Activated CD8-positive, alpha-beta memory T cell treated with anti-CD3 and anti-CD28 coated beads for 36 hours (primary cell): ENCODE measurements at regions not wholly inside any gene's neighbourhood (a gene's known extent, or its start where the extent isn't known, plus 50 kb on each side); places are given as distances from the start of the nearest gene placed in this dataset.

Source experiments
- CTCF ChIA-PET: fragments of 350-600 bp; sonication (Branson Sonifier 250); formaldehyde crosslinking; loops from one replicate; lab custom pipeline; 2021; ENCODE audit warnings: antibody characterized with exemption; lab: Charles Lee
- POLR2A ChIA-PET: fragments of 350-600 bp; sonication (Branson Sonifier 250); formaldehyde crosslinking; loops from one replicate; lab custom pipeline; 2021; ENCODE audit warnings: antibody characterized with exemption; lab: Charles Lee

DNA sequence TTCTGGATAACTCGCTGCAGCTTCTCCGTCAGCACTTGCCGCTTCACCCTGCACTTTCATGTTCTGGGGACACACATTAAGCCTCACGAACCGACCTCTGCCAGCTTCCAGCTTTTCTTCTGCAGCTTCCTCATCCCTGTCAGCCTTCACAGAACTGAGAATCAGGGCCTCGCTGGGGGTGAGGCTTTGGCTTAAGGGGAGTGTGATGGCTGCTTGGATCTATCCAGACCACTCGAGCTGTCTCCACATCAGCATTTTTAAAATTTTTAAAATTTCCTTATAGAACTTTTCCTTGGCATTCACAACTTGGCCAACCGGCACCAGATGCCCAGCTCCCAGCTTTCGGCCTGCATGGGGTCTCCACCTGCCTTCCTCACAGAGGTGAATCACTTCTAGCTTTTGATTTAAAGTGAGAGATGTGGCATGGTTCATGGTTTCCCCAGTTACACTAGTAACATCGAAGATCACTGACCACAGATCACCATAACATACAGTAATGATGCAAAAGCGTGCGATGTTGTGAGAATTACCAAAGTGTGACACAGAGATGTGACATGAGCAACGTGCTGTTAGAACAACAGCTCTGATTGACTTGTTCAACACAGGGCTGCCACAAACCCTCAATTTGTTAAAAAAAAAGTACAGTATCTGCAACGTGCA lies 139.1 kb upstream of the C14orf180 start:
- POLR2A ChIA-PET = no interaction called here
- CTCF ChIA-PET = no interaction called here

DNA sequence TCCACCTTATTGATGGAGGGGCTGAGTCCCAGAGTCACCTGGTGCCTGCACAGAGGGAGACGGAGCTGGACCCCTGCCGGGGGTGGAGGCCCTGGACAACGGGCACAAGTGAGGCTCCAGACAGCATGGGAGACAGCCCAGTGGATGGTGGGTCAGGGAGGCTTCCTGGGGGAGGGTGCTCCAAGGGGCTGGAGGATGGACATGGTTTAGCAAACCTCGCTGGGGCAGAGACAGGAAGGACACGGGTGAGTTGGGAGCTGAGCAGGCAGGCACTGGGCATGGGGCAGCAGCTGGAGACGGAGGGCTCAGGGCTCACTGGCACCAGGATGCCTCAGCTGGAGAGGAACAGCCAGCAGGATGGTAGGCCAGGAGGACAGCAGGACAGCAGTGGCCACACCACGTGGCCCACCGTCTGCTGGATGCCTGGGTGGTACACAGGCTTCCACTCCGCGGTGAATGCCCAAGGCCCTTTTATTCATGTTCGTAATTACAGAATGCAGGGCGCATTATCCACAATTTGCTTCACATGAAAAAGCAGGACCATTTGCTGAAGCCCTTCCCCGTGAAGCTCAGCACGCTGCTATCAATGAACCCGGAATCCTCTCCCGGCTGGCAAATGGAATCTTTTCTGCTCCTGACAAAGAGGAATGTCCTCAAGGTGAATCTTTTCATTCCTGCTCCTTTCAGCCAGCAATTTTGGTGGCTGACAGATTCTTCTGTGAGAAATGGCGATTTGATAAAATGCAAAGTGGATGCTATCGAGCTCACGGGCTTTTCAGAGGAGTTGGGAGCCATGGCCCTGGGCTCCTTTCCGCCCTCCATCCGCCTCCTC lies 138.1 kb upstream of the C14orf180 start:
- POLR2A ChIA-PET = no interaction called here
- CTCF ChIA-PET = no interaction called here

DNA sequence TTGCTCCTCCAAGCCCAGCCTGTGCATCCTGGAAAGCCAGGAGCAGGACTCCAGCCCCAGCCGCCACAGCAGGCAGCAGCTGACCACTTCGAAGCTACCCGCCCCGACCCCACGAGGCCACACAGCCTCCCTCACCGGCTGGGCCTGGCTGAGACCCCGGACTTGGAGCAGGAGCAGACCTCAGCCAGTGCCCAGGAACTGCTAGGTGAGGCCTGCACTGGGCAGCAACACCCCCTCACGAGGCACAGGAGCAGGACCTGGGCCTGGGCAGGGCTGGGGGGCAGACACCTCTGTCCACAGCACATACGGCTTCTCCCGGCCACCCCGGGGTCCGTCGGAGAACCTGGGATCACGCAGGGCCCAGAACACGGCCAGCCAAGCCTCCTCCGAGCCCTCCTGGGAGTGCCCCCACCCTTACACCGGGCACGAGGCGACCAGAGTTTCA lies 137.4 kb upstream of the C14orf180 start:
- POLR2A ChIA-PET = no interaction called here
- CTCF ChIA-PET = no interaction called here

DNA sequence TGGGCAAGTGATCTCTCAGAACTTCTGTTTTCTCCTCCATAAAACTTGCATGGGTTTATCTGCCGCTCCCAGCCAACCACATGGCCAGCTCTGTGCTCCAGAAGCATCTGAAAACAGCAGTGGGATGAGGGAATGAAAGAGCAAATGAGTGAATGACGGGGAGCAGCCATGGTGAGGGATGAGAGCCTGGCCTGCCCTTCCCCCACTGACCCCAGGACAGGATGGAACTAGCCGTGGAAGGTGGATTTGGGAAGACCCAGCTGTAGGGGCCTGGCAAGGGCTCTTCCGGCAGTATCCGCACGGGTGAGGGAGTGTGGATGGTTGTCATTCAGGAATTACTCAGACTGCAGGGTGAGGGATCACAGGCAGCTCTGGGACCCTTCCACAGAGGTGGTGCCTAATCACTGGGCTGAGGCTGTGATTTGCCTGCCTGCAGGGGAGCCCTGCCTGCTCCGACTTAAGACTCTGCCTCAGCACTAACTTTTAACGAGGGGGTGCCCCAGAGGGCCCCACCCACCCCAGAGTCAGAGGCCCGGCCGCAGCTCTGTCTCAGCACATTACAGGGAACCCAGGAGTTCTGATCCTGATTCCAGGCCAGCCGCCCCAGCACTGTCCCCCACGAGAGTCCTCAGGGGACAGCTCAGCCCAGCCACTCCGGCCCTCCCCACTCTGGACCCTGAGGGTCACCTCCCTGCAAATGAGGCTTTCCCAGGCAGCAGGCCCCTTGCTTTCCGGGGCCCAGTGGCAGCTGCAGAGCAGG lies 136.8 kb upstream of the C14orf180 start:
- ChIA-PET CTCF (no interaction called here), POLR2A (no interaction called here)

DNA sequence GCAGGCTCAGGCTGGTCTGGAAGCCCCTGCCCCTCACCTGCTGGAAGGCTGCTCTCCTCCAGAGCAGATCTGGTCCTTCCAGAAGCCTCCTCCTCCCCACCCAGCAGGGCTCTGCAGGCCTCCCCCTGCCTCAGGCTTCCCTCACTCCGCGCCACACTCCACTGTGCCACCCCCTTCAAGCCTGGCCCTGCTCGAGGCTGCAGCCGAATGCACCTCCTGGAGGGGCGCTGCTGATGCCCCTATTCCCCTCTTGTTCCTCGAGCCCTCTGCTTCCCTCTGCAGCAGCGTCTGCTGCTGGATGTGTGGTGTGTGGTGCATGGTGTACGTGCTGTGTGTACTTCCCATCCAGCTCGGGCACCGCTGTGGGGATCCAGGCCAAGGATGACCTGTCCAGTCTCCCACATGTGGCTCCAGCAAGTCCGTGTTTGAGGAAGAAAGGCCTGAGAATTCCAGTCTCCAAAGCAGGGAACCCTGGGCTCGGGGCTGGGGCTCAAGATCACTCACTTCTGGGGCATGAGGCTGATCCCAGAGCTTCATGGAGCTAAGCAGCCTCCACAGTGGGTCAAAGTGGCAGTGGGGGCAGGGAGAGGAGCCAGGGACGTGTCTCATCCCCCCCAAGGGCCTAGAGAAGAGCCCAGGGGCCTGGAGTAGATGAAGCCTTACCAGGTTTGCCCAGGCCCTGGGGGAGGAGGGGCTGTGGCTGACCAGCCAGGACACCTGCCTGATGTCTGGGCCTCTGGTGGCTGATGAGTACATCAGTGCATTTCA lies 136.0 kb upstream of the C14orf180 start:
- ChIA-PET POLR2A (no interaction called here), CTCF (interaction anchor here (0.5 kb wide), 1 partner anchor 349 kb away, joined by 7 read pairs; no protein-coding TSS in a partner anchor)

DNA sequence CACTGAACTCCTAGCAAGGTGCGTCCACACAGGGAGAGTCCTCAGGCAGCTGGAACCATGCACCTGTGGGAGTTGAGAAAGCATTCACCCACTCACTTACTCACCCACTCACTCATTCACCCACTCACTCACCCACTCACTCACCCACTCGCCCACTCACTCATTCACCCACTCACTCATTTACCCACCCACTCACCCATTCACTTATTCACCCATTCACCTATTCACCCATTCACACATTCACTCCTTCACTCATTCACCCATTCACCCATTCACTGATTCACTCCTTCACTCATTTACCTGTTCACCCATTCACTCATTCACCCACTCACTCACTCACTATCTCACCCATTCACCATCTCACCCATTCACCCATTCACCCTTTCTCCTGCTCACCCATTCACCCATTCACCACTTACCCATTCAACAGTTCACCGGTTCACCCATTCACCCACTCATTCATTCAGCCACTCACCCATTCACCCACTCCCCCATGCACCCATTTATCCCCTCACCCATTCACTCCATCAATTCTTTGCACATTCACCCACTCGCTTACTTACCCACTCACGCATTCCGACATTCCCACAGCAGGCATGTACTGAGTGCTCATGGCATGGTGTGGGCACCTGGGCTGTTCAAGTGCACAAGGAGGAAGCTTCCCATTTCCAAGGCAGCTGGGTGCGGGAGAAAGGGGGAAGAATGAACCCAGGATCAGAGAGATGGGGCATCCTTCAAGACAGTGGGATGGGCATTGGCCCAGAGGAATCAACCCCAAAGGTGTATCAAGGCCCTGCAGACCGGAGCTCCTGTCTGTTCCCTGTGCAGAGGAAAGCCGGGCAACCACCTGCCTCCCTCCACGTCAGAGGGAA lies 135.2 kb upstream of the C14orf180 start:
- CTCF ChIA-PET = interaction anchor here (0.5 kb wide), 1 partner anchor 350 kb away, joined by 7 read pairs; no protein-coding TSS in a partner anchor
- POLR2A ChIA-PET = no interaction called here

DNA sequence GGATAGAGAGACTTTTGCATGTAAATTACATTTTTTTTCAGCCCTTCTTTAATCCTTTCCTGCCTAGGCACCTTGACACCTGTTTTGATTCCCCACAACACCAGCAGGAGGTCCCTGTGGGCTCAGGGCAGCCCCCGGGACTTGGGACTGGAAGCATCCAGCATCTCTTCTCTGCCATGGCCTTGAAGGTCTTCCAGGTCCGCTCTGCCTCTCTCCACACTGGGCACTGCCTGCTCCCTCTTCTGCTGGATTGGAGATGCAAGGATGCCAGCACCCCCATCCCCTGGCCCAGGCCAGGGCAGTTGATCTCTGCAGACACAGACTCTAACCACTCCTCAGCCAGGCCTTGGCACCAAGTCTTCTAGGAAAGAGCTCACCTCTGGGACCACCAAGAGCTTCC lies 134.5 kb upstream of the C14orf180 start:
- CTCF ChIA-PET = no interaction called here

DNA sequence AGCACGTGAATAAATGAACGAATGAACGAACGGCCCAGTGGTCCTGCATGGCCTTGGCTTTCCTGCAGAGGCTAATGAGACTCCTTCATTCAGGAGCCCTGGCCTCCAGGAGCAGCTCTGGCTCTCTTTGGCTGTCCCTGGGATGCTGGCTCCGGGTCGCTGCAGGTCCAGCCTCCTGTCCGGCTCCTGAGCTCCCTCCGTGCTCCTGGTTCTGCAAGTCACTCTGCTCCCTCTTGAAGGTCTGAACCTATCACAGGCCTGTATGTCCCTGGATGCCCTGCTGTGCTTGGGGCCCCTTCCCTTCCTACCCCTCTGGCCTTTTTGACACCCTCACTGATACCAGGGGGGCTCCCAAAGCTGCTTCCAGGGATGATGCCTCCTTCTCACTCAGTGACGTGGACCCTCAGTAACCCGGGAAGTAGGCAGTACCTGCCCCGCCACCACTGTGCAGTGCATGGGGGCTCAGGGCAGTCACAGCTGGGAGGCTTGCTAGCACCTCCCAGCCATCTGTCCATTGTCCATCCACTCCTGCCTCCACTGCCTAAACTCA lies 133.7 kb upstream of the C14orf180 start:
- POLR2A ChIA-PET = no interaction called here

More for the DNA sequence above, 134.5 kb upstream of the C14orf180 start:
- POLR2A ChIA-PET = no interaction called here

DNA sequence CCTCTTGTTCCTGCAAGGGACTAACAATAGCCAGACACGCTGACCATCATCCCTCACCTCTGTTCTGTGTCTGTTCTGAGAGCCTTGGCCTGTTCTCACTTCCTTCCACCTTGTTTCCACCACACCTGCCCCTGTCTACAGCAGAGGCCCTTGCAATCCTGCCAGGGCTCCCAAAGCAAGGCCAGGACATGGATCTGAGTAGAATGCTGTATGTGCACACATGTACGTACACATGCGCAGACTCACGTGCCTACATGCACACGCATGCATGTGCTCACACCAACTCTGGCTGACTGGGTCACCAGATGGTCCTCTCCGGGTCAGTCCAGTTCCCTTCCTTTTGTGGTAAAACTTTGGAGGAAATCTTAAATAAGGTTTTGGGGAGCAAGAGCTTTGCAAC lies 133.0 kb upstream of the C14orf180 start:
- POLR2A ChIA-PET = no interaction called here
- CTCF ChIA-PET = no interaction called here

More for the DNA sequence above, 133.7 kb upstream of the C14orf180 start:
- CTCF ChIA-PET = no interaction called here

DNA sequence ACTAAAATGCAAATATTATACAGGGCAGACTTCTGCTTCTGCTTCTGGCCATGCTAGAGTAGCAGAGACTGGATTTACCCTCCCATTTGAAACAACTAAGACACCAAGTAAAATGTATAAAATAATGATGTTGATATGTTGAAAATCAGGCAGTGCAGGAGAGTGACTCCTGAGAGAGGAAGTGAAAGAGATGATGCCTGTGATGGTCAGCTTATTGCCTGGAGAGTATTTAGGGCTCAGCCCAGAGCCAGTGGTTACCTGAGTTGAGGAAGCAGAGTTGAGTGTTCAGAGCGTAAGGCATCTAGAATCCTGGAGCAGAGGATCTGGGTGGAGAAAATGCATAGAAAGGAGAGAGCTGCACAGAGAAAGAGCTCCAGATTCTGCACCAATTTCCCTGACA lies 131.8 kb upstream of the C14orf180 start:
- POLR2A ChIA-PET = no interaction called here
- CTCF ChIA-PET = no interaction called here

DNA sequence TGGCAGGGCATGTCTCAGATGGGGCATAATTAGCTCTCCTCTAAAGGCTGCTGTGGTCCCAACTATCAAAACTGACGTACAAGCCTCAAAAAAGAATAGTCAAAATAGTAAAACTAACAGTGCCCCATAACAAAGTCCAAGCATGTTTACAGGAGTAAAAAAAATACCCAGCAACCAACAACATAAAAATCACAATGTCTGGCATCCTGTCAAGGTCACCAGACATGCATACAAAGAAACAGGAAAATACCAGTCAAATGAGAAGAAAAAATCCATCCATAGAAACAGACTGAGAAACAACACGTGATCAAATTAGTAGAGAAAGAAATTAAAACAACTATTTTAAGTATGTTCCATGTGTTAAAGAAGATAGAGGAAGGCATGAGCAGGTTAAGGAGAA lies 131.2 kb upstream of the C14orf180 start:
- CTCF ChIA-PET = no interaction called here

DNA sequence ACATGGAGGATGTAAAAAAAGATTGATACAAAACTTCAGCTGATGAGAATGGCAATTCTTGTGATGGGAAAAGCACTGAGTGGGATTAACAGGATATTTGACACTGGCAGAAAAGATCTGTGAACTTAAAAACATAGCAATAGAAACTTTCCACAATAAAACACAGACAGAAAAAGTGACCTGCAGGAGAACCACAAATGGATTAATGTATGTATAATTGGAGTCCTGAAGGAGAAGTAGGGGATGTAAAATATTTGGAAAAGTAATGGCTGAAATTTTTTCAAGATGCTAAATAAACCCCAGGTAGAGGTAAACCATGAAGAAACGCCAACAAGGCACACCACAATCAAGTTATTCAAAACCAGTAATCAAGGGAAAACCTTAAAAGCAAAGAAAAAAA lies 130.8 kb upstream of the C14orf180 start:
- POLR2A ChIA-PET = no interaction called here
- CTCF ChIA-PET = no interaction called here

More for the DNA sequence above, 131.2 kb upstream of the C14orf180 start:
- POLR2A ChIA-PET = no interaction called here

DNA sequence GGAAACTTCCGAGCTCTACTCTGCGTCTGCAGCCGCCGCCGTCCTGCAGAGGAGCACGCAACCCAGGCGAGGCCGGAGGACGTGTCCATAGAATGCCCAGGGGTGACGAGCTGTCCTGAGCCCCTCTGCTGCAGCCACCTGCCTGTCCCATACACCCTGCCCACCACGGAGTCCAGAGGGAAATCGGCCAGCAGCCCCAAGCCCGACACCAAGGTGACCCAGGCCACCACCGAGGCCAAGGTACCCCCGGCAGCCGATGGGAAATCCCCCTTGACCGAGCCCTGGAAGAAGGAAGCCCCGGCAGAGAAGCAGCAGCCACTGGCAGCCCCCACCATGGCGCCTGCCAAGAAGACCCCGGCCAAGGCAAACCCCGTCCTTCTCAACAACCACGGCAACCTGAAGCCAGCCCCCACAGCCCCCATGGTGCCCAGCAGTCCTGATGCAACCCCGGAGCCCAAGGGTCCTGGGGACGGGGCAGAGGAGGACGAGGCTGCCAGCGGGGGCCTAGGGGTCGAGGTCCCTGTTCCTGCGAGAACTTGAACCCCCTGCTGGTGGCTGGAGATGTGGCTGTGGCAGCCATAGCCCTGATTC lies 128.7 kb upstream of the C14orf180 start:
- ChIA-PET POLR2A (no interaction called here), CTCF (no interaction called here)

DNA sequence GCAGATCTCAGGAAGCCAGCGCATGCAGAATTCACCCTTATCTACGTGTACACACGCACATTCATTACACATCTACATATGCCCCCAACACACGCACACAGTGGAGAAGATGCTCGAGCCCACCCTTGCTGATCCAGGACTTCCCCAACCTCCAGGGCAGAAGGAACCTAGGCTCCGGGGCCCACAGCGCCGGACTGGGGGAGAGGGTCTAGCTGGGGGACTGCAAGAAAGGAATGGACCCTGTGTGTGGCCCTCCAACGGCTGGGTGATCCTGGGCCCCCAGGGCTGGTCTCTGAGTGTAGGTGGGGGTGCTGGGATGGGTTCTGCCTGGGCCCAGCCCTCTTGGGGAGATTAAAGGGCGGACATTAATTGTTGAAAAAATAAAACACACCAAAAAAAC lies 128.1 kb upstream of the C14orf180 start:
- ChIA-PET POLR2A (no interaction called here), CTCF (no interaction called here)

DNA sequence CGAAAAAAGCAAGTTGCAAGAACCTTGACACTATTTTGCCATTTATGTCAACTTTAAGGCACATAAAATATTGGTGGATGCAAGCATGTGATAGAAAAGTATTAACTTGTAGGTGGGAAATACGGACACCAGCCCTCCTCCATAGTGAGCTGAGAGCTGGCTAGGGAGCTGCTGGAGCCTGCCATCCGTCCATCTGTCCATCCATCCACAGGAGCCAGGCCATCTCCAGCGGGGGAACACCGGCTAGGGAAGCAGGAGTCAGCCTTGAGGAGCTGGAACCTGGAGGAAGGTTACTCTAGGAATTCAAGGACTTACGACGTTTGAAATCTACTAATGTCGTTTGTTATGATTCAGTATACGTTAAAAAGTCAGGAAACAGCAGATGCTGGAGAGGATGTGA lies 120.7 kb upstream of the C14orf180 start:
- ChIA-PET POLR2A (no interaction called here), CTCF (no interaction called here)

DNA sequence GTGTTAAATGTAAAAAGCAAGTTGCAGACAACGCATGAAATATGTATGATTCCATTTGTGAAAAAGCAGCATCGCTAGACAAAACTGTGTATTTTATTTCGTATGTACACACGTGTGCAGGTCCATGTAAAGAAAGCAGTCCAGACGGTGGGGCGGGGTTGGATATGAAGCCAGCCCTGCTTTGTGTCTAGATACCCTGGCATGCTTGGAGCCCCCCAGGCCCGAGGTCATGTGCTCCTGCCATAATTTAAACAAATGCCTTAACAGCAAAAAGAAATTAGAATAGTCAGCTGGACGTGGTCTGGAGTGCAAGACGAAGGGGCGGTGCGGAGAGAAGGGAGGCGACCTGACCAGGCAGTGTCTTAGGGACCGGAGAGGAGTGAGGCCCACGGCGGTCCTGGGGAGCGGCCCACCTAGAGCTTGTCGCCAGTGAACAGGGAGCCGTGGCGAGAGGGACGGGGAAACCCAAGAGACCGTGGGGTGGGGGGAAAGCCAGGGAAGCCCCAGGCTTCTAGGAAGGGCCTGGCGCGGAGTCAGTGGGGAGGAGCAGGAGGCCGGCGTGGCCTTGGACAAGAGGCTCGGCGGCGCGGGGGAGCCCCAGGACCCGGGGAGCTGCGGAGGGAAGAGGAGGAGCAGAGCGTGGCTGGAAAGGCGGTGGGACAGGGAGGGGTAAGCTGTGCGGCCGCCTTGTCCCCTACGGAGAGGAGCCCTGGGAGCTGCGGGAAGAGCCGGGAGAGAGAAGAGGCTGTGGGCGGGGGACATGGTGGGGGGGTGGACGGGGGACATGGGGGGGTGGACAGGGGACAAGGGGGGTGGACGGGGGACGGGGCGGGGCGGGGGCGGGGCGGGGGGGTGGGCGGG lies 118.5 kb upstream of the C14orf180 start:
- CTCF ChIA-PET = no interaction called here
- POLR2A ChIA-PET = no interaction called here
